Sigmoid colon (tissue), 4 donors: ENCODE measurements at regions not wholly inside any gene's neighbourhood (a gene's known extent, or its start where the extent isn't known, plus 50 kb on each side); places are given as distances from the start of the nearest gene placed in this dataset.

Experiments used
- CTCF ChIP-seq, 4 experiments: fragments of 450-650 bp in 3 of 4; fragments of 200-600 bp in 1 of 4; IDR thresholded peaks; one replicate each; pipeline ENCODE4 v1.5.1; 2016 to 2019; ENCODE audit warnings: antibody characterized with exemption in 4 of 4, mild to moderate bottlenecking in 3 of 4, moderate library complexity in 2 of 4
- EP300 ChIP-seq, 4 donors: sonication (generic); formaldehyde crosslinking; IDR thresholded peaks; one replicate each; pipeline ENCODE4 v1.6.1; 2017; ENCODE audit warnings: antibody characterized with exemption in 4 of 4
- POLR2A ChIP-seq, 2 donors: fragments of 450-650 bp; IDR thresholded peaks; one replicate each; pipeline ENCODE4 v1.6.1; 2016; ENCODE audit warnings: antibody characterized with exemption in 2 of 2, mild to moderate bottlenecking in 2 of 2, moderate library complexity in 2 of 2

GRCh38 chr5:99305045-99305580 lies 376.3 kb upstream of the CHD1 start:
- TF ChIP-seq CTCF (IDR thresholded peaks at IDR 0.05) = no peak
- no peak for TF ChIP-seq POLR2A (IDR thresholded peaks at IDR 0.05)
- no peak for TF ChIP-seq EP300 (IDR thresholded peaks at IDR 0.05)
